ENCODE measurements at regions not wholly inside any gene's neighbourhood (a gene's known extent, or its start where the extent isn't known, plus 50 kb on each side); places are given as distances from the start of the nearest gene placed in this dataset.
A peak's percentile ranks its signal among the peaks of the same experiment; 100 is the strongest.

DNA sequence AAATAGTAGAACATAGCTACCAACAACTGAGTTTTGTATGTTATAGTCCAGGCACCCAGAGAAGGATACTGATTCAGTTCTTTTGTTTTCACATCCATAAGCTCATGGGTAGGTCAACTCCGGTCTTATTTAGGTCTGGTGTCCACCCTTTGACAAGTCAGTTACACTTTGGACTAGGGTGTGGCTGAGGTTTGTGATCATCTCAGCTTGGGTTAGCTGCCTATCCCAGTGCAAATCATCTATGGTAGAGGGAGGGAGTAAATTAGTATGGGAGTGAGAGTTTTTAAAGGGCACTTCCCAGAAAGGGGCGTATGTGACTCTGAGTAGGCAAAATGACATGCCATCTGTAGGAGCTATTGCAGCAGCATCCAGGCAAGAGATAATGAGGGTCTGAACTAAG lies 66.1 kb downstream of the TANC2 start:
- no peak for DNase-seq (ENCODE audit: low read depth)
- TF ChIP-seq, protein P1, sequence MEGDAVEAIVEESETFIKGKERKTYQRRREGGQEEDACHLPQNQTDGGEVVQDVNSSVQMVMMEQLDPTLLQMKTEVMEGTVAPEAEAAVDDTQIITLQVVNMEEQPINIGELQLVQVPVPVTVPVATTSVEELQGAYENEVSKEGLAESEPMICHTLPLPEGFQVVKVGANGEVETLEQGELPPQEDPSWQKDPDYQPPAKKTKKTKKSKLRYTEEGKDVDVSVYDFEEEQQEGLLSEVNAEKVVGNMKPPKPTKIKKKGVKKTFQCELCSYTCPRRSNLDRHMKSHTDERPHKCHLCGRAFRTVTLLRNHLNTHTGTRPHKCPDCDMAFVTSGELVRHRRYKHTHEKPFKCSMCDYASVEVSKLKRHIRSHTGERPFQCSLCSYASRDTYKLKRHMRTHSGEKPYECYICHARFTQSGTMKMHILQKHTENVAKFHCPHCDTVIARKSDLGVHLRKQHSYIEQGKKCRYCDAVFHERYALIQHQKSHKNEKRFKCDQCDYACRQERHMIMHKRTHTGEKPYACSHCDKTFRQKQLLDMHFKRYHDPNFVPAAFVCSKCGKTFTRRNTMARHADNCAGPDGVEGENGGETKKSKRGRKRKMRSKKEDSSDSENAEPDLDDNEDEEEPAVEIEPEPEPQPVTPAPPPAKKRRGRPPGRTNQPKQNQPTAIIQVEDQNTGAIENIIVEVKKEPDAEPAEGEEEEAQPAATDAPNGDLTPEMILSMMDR (IDR thresholded peaks at IDR 0.05; ENCODE audit: control insufficient read depth, insufficient read depth, low read depth, low read length, missing control alignments): no peak
- no peak overlapping the region for H3K4me3 ChIP-seq (ENCODE audit: control insufficient read depth, low read depth, low read length)

DNA sequence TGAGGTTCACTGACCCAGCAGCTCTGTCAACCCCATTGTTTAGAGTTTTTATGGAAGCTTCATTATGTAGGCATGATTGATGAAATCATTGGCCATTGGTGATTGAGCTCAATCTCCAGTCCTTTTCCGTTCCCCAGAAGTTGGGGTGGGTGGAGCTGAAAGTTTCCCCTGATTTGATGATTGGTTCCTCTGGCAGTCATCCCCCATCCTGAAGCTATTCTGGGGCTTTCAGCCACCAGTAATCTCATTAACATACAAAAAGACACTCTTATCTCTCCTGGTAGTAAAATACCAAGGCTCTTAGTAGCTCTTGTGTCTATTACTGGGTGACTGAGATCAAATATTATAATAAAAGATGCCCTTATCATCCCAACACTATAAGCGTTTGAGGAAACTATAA lies 67.1 kb downstream of the TANC2 start:
- TF ChIP-seq, protein P1 (IDR thresholded peaks at IDR 0.05; ENCODE audit: control insufficient read depth, insufficient read depth, low read depth, low read length, missing control alignments): no peak
- no peak for DNase-seq (ENCODE audit: low read depth)

DNA sequence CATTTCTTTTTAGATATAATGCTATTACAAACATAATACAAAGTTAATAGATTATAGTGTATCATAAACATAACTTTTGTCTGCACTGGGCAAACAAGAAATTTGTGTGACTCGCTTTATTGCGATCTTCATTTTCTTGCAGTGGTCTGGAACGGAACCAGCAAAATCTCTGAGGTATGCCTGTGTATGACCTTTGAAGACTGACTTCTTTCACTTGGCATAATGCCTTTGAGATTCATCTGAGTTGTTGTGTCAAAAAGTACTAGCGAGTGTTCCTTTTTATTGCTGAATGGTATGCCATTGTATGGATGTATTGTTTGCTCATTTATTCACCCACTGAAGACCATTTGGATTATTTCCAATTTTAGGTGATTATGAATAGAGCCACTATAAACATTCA lies 69.2 kb downstream of the TANC2 start:
- TF ChIP-seq, protein P1 (IDR thresholded peaks at IDR 0.05; ENCODE audit: control insufficient read depth, insufficient read depth, low read depth, low read length, missing control alignments): no peak
- H3K4me3 ChIP-seq (ENCODE audit: control insufficient read depth, low read depth, low read length): no peak overlapping the region
- peak; percentile 48 for DNase-seq (ENCODE audit: low read depth)

More for the DNA sequence above, 67.1 kb downstream of the TANC2 start:
- no peak overlapping the region for H3K4me3 ChIP-seq (ENCODE audit: control insufficient read depth, low read depth, low read length)

DNA sequence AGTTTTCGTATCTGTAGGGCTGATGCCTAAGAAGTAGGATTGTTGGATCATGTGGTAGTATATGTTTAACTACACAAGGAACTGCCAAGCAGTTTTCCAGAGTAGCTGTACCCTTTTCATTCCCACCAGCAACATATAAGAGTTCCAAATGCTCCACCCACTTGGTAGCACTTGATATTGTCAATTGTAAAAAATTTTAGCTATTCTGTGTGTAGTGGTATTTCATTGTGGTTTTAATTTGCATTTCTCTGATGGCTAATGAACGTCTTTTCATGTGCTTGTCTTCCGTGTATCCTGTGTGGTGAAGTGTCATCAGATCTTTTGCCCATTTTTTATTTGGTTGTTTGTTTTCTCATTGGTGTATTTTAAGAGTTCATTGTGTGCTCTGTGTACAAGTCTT lies 69.7 kb downstream of the TANC2 start:
- TF ChIP-seq, protein P1 (IDR thresholded peaks at IDR 0.05; ENCODE audit: control insufficient read depth, insufficient read depth, low read depth, low read length, missing control alignments): no peak
- no peak for DNase-seq (ENCODE audit: low read depth)
- H3K4me3 ChIP-seq (ENCODE audit: control insufficient read depth, low read depth, low read length): no peak overlapping the region

DNA sequence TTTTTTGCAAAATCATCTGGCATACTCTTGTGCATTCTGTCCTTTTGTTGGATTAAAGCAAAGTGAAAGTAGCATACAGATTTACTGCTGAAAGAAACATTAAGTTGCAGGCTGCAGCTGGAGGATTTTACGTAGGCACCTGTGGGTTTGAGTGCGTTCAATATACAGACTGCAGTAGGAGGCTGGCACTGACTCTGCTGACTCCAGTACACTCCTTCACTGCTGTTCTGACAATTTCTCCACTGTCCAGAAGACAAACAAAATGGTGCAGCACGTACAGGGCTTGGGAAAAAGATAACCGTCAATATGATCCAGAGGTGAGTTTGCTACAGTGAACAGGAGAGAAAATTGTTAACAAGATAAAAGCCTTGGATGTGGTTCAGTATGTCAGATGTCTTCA lies 73.3 kb downstream of the TANC2 start:
- DNase-seq (ENCODE audit: low read depth): no peak
- TF ChIP-seq, protein P1 (IDR thresholded peaks at IDR 0.05; ENCODE audit: control insufficient read depth, insufficient read depth, low read depth, low read length, missing control alignments): no peak
- no peak overlapping the region for H3K4me3 ChIP-seq (ENCODE audit: control insufficient read depth, low read depth, low read length)

DNA sequence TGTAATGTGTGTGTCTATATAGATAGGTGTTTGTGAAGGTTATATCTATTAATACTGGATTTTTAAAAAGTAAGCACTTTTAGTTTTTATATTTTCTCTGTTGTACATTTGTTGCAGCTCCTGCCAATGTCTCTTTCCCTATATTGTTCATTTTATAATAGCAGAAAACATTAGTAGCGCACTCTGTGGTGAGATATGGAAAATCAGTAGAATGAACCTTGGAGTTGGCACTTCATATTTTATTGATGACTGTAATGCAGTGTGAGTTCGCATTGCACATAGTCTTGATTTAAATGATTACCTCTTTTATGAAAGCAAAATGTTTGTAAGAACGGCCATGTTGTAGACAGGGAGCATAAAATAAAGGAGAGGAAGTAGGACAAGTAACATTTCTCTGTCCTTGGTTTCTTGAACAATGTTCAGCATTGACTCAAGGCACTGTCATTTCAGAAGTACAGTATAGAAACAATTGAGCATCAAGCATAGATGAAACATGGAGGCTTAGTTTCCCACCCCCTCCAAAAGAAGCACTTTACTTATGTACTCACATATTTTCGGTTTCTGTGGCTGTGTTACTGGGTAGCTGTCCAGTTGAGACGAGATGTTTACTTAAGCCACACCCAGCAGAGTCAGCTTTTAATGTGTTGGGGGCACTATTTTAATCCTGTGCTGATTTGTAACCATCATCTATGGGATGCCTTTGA lies 74.0 kb downstream of the TANC2 start:
- DNase-seq (ENCODE audit: low read depth): no peak
- H3K4me3 ChIP-seq (ENCODE audit: control insufficient read depth, low read depth, low read length): no peak overlapping the region
- TF ChIP-seq, protein P1 (IDR thresholded peaks at IDR 0.05; ENCODE audit: control insufficient read depth, insufficient read depth, low read depth, low read length, missing control alignments): no peak

All from AG09309 (cell line).